Muscle layer of duodenum (tissue), 2 donors: ENCODE measurements at regions not wholly inside any gene's neighbourhood (a gene's known extent, or its start where the extent isn't known, plus 50 kb on each side); places are given as distances from the start of the nearest gene placed in this dataset.

Source experiments
- H3K27ac ChIP-seq: one replicate; pipeline ENCODE4 v1.7.0; 2013; ENCODE audit warnings: mild to moderate bottlenecking, low read length
- H3K27me3 ChIP-seq: one replicate; pipeline ENCODE4 v1.7.0; 2013; ENCODE audit warnings: low read depth, mild to moderate bottlenecking, control low read depth, low read length
- H3K36me3 ChIP-seq, 2 donors: one replicate each; pipeline ENCODE4 v1.7.0; 2013; ENCODE audit warnings: low read length in 2 of 2, control low read depth in 1 of 2, mild to moderate bottlenecking in 1 of 2; ENCODE audit not compliant: insufficient read depth in 2 of 2, control insufficient read depth in 1 of 2
- H3K4me1 ChIP-seq, 2 donors: one replicate each; pipeline ENCODE4 v1.7.0; 2013; ENCODE audit warnings: low read length in 2 of 2, mild to moderate bottlenecking in 2 of 2, control low read depth in 1 of 2, moderate library complexity in 1 of 2; ENCODE audit not compliant: insufficient read depth in 2 of 2, control insufficient read depth in 1 of 2
- H3K4me3 ChIP-seq, 2 donors: one replicate each; pipeline ENCODE4 v1.7.0; 2013; ENCODE audit warnings: low read length in 2 of 2, low read depth in 1 of 2, mild to moderate bottlenecking in 1 of 2
- H3K9me3 ChIP-seq, 2 donors: one replicate each; pipeline ENCODE4 v1.7.0; 2013; ENCODE audit warnings: low read length in 2 of 2, control low read depth in 1 of 2, mild to moderate bottlenecking in 1 of 2; ENCODE audit not compliant: control insufficient read depth in 1 of 2
- donor health status: healthy.

DNA sequence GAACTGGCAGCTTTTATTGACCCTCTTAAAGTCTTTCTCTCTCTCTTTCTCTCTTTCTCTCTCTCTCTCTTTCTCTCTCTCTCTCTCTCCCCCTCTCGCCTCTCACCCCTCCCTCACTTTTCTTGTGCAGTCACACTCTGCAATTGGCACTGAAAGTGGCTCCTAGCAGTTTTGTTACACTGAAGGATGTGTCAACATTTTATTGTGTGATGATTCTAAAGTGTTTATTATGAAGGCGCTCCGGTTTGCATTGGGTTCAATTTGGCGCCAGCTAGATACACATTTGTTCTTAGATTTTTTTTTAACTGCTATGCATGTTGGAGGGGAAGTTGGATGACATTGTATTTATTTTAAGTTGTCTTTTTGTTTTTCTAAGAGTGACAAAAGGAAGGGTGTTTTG lies 64.0 kb upstream of the CHRM3 start:
- H3K9me3 ChIP-seq, result no peaks in the 10 kb centered on the region
- no peak overlapping the region for H3K4me3 ChIP-seq
- H3K27me3 ChIP-seq, result no peaks in the 10 kb centered on the region
- no peaks in the 10 kb centered on the region for H3K36me3 ChIP-seq
- H3K4me1 ChIP-seq, result no peaks in the 10 kb centered on the region
- H3K27ac ChIP-seq, result no peak overlapping the region

DNA sequence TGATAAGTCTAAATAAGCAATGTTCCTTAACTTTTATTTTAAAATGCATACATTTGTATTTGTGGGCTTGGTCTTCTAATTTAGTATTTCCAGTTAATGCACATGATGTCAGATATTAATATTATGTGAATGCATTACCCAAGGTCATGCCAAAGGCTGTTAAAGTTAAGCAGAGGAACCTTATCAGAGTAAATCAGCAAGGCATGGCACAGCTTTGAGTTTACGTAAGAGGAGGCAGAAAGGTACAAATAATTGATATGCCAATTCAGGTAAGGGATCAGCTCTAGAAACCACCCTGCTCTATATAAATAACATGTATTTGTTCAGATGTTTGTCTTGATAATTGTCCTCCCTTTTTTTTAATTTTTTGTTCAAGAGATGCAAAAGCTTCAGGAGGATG lies 64.5 kb upstream of the CHRM3 start:
- H3K4me3 ChIP-seq, result no peak overlapping the region
- H3K36me3 ChIP-seq, result no peaks in the 10 kb centered on the region
- H3K9me3 ChIP-seq, result no peaks in the 10 kb centered on the region
- no peaks in the 10 kb centered on the region for H3K4me1 ChIP-seq
- H3K27me3 ChIP-seq, result no peaks in the 10 kb centered on the region
- no peak overlapping the region for H3K27ac ChIP-seq

DNA sequence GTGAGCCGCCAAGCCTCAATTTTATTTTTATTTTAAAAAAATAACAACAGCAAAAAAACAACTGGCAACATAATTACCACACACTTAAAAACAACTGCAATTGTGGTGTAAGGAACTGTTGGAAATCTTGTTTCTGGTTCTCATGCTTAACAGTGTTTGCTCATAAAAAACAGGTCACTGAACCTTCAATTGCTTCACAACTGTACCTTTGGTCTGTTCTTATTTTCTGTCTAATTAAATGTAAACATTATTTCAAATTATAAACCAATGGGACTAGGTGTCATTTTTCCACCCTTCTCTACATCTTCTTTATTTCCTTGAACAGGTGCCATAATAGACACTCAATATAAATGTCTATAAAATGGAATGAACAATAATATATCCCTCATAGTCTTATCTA lies 68.4 kb upstream of the CHRM3 start:
- Histone ChIP-seq H3K27ac (no peak overlapping the region), H3K27me3 (no peaks in the 10 kb centered on the region), H3K36me3 (no peaks in the 10 kb centered on the region), H3K4me3 (no peak overlapping the region), H3K4me1 (no peaks in the 10 kb centered on the region), H3K9me3 (no peaks in the 10 kb centered on the region)

DNA sequence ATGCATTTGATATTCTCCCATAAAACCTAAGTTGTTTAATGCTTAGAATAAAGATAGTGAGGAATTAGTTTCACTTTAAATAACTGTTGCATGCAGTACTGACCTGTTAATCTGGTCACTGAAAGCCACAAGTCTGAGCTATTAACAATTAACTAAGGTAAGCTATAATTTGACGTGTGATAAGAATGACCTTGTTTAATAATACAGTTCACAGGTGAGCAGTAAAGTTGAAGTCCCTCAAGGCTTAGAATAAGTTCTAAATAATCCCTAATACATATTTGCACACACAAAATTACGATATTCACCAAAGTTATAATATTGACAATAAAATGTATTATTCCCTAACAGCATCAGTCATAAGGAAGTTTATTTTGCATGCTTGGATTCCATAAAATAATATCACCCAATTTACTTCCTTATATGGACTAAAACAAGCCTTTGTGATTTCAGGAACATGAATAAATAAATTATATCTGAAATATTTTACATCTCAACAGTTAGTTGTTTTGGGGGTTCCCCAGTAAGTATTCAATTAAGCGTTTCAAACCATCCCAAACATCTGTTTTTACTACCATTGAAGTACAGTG lies 70.6 kb upstream of the CHRM3 start:
- H3K9me3 ChIP-seq, result no peaks in the 10 kb centered on the region
- H3K4me1 ChIP-seq, result no peaks in the 10 kb centered on the region
- no peak overlapping the region for H3K4me3 ChIP-seq
- no peaks in the 10 kb centered on the region for H3K36me3 ChIP-seq
- H3K27ac ChIP-seq, result no peak overlapping the region
- no peaks in the 10 kb centered on the region for H3K27me3 ChIP-seq

DNA sequence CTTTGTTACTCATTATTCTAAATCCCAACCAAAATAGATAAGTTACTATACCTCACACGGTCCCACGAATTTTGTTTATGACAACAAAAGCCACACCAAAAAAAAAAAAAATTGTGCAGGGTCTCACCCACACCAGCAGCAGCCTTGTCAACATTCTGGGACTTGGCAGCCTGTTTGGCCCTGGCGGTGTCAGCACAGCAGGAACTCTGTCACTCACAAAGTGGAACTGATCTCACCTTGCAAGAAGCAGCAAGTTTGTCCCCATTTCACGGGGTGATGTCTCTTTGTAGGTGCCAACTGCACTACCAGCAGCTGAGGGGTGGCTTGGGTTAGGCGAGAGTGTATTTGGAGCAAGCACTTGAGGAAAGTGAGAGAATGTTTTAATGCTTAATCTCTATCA lies 75.0 kb upstream of the CHRM3 start:
- Histone ChIP-seq H3K4me1 (no peaks in the 10 kb centered on the region), H3K27ac (no peak overlapping the region), H3K27me3 (no peaks in the 10 kb centered on the region), H3K4me3 (no peak overlapping the region), H3K36me3 (no peaks in the 10 kb centered on the region), H3K9me3 (no peaks in the 10 kb centered on the region)

DNA sequence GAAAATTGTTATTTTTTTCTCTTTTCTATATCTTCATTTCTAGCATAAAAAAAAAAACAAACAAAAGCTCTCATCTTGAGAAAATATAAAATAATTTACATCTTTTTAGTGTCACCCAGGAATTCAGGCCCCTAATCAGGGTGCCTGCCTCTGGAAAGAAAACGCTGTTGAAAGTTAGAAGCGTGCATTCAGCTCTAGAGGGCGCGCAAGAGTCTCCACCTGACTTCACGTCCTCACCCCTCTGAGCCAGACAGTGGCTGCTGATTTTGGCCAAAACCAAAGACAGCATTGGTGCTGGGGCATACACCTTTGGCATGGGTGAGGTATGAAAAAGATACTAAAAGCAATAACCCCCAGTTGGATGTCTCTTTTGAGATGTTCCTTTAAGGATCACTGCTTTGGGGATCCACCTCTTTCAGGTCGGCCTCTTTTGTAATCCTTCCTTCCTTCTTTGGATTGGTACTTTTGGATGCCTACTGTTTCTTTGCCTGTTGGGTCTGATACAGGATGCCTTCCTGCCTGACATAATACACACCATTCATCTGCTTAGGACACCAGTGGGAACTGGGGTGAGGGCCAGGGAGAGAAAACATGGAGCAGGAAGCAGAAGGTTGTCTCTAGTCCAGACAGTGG lies 77.6 kb upstream of the CHRM3 start:
- no peak overlapping the region for H3K4me3 ChIP-seq
- no peaks in the 10 kb centered on the region for H3K27me3 ChIP-seq
- no peaks in the 10 kb centered on the region for H3K9me3 ChIP-seq
- no peaks in the 10 kb centered on the region for H3K36me3 ChIP-seq
- no peak overlapping the region for H3K27ac ChIP-seq
- no peaks in the 10 kb centered on the region for H3K4me1 ChIP-seq

DNA sequence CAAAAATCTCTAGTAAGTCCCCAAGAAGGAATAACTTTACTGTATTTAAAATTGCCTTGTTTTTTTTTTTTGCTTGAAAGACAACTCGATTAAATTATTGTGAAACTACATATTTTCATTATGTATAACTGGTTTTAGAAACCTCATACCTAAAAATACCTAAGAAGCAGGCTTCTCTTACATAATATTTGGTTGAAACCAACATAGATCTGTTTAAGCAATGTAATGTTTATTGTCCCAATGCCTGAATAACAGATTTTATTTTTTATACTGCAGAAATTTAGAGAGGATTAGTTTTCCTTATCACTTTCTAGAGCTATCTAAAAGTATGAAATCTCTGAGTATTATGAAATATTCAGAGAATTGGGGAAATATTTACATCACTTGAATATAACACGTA lies 78.5 kb upstream of the CHRM3 start:
- Histone ChIP-seq H3K9me3 (no peaks in the 10 kb centered on the region), H3K36me3 (no peaks in the 10 kb centered on the region), H3K4me3 (no peak overlapping the region), H3K4me1 (no peaks in the 10 kb centered on the region), H3K27ac (no peak overlapping the region), H3K27me3 (no peaks in the 10 kb centered on the region)

DNA sequence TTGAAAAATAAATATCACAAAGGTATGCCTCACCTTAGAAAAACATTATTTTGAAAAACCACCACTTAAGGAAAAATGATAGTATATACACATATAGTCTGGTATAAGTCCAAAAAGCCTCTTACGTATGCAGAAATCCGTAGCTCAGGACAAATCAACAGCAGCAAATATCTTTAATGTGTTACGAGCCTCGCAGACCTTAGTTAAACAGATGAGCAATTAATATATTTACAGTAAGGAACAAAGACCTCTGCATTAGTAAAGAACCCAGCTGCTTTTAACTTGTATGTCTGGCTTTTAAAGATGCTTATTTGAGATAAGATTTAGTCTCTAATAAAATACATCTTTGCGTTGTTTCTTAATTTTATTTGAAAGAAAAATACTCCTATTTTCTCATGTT lies 79.9 kb upstream of the CHRM3 start:
- no peaks in the 10 kb centered on the region for H3K36me3 ChIP-seq
- no peaks in the 10 kb centered on the region for H3K4me1 ChIP-seq
- H3K27me3 ChIP-seq, result no peaks in the 10 kb centered on the region
- no peak overlapping the region for H3K4me3 ChIP-seq
- no peak overlapping the region for H3K27ac ChIP-seq
- H3K9me3 ChIP-seq, result no peaks in the 10 kb centered on the region

DNA sequence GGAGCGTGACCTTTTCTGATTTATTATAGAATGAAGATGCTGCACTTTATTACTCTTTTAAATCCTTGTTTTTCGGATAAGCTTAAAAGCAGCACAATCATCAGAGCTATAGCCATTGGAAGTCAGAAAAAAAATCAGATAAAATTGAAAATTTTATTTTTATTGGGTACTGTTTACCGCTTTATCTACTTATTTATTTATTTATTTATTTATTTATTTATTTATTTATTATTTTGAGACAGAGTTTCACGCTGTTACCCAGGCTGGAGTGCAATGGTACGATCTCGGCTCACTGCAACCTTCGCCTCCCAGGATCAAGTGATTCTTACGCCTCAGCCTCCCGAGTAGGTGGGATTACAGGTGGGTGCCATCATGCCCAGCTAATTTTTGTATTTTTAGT lies 83.1 kb upstream of the CHRM3 start:
- no peak overlapping the region for H3K4me3 ChIP-seq
- H3K27ac ChIP-seq, result no peak overlapping the region
- no peaks in the 10 kb centered on the region for H3K36me3 ChIP-seq
- no peaks in the 10 kb centered on the region for H3K4me1 ChIP-seq
- H3K27me3 ChIP-seq, result no peaks in the 10 kb centered on the region
- H3K9me3 ChIP-seq, result no peaks in the 10 kb centered on the region

DNA sequence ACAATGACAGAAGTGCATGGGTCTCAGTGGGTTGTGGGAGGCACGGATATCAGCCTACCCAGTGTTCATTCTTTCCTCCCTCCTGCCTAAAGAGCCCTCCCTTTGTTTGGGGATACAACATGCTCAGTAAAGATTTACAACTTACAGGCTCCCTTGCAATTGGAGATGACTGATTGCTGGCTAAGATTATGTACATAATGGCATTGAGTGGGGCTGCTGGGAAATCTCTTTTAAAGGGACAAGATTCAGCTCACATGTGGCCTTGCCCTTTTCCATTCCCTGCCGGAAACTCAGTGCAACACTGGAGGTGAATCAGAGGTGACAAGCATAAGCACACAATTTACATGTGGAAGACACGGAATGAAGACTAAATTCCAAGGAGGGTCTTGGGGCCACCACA lies 83.7 kb upstream of the CHRM3 start:
- Histone ChIP-seq H3K27me3 (no peaks in the 10 kb centered on the region), H3K9me3 (no peaks in the 10 kb centered on the region), H3K4me1 (no peaks in the 10 kb centered on the region), H3K36me3 (no peaks in the 10 kb centered on the region), H3K4me3 (no peak overlapping the region), H3K27ac (no peak overlapping the region)

DNA sequence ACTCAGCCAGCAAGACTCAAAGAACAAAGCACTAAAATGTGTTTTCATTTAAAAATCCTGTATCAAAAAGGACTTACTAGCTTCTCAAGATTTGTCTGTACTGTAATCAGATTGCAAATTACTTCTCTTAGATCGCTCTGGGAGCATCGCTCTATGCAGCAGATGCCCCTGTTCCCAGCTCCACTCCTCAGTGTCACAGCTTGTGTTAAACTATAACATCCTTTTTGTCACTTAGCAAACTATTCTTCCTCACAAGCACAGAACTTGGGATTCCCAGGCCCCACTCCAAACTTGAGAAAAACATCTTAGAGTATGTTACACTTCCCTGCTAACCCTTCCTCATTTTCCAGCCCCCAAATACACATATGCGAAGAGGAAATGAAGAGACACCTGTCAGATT lies 85.1 kb upstream of the CHRM3 start:
- H3K4me3 ChIP-seq, result no peak overlapping the region
- no peaks in the 10 kb centered on the region for H3K4me1 ChIP-seq
- no peak overlapping the region for H3K27ac ChIP-seq
- no peaks in the 10 kb centered on the region for H3K36me3 ChIP-seq
- no peaks in the 10 kb centered on the region for H3K27me3 ChIP-seq
- H3K9me3 ChIP-seq, result no peaks in the 10 kb centered on the region

DNA sequence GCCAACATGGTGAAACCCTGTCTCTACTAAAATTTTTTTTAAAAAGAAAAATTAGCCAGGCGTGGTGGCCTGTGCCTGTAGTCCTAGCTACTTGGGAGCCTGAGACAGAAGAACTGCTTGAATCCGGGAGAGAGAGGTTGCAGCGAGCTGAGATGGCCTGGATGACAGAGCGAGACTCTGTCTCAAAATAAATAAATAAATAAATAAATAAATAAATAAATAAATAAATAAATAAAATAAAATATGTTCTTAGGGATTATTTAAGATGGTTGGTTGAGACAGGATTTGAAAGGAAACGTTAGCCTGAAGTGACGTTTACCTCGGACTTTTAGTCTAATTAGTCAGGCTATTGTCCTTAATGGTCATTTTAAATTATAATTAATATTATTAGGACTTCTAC lies 88.5 kb upstream of the CHRM3 start:
- Histone ChIP-seq H3K27ac (no peak overlapping the region), H3K36me3 (no peaks in the 10 kb centered on the region), H3K4me1 (no peaks in the 10 kb centered on the region), H3K4me3 (no peak overlapping the region), H3K27me3 (no peaks in the 10 kb centered on the region), H3K9me3 (no peaks in the 10 kb centered on the region)
